ENCODE measurements at regions not wholly inside any gene's neighbourhood (a gene's known extent, or its start where the extent isn't known, plus 50 kb on each side); places are given as distances from the start of the nearest gene placed in this dataset.
A peak's percentile ranks its signal among the peaks of the same experiment; 100 is the strongest.

DNA sequence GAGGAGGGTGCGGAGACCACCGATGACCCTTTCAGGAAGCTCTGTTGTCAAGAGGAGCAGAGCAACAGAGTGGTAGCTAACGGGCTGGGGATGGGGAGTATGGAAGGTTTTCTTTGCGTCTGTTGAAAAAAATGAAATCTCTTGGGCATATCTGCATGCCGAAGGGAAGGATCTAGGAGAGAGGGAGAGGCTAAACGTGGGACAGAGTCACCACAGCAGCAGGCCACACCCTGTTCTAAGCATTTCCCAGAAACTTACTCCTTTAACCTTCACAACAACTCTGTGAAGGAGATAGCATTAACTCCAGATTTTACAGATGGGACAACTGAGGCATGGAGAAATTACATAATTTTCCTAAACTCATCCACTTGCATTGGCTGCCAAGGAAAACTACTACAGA lies 71.8 kb upstream of the EXOC1L start:
- Histone ChIP-seq H3K9me3 (ENCODE audit: low read depth) (no peaks in the 10 kb centered on the region), H3F3A (ENCODE audit: insufficient read depth) (no peaks in the 10 kb centered on the region), H3K79me2 (ENCODE audit: insufficient read depth) (no peaks in the 10 kb centered on the region), H3K9me2 (ENCODE audit: insufficient read depth) (no peaks in the 10 kb centered on the region), H3K27me3 (replicated peaks; ENCODE audit: insufficient read depth) (peaks cover 5% of the 10 kb centered on the region), H3K9ac (no peak overlapping the region), H4K20me1 (ENCODE audit: insufficient read depth) (no peaks in the 10 kb centered on the region), H2AFZ (no peak overlapping the region), H3K27ac (no peak overlapping the region), H3K4me3 (no peak overlapping the region), H3K4me1 (ENCODE audit: insufficient read depth) (no peaks in the 10 kb centered on the region), H3K36me3 (ENCODE audit: low read depth) (no peaks in the 10 kb centered on the region), H3K4me2 (ENCODE audit: unreplicated experiment) (no peak overlapping the region)
- TF ChIP-seq EZH2phosphoT487 (IDR thresholded peaks at IDR 0.05; ENCODE audit: insufficient read depth, low read depth) (no peak), EZH2 (IDR thresholded peaks at IDR 0.05; ENCODE audit: insufficient read depth, poor library complexity, severe bottlenecking) (no peak)
- no peak for DNase-seq
- in situ Hi-C loops (cut with MboI) = no loop called here
- 43 to 53% methylated on average over 6 of the region's 6 CpGs for WGBS, 2 experiments (ENCODE audit: low coverage in 1 of 2, low lambda C conversion rate in 2 of 2, missing lambda C conversion rate in 2 of 2)

DNA sequence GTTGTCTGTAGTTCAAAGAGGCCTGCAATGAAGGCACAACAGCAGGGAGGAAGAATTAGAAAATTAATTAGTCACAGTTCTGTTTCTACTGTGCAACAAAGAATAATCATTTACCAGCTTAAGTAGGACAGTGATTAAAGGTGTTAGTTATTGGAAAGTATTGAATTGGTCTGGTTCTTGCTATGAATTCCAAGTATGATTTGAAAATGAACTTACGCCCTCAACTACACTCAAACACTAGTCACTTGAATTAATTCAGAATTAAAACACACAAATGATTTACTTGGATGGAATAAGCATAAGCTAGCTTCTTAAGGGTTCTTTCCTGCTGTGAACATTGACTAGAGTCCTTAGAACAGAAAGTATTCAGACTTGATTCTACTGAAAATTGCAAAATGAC lies 69.9 kb upstream of the EXOC1L start:
- Histone ChIP-seq H3K79me2 (ENCODE audit: insufficient read depth) (no peaks in the 10 kb centered on the region), H3K27me3 (replicated peaks; ENCODE audit: insufficient read depth) (peaks cover 5% of the 10 kb centered on the region)

GRCh38 chr4:55752810-55753209 lies 66.8 kb upstream of the EXOC1L start:
- H3K4me2 ChIP-seq (ENCODE audit: unreplicated experiment) = no peak overlapping the region
- no peaks in the 10 kb centered on the region for H3K36me3 ChIP-seq (ENCODE audit: low read depth)
- no peak for TF ChIP-seq EZH2 (IDR thresholded peaks at IDR 0.05; ENCODE audit: insufficient read depth, poor library complexity, severe bottlenecking)
- no peak for TF ChIP-seq EZH2phosphoT487 (IDR thresholded peaks at IDR 0.05; ENCODE audit: insufficient read depth, low read depth)
- H3K4me1 ChIP-seq (ENCODE audit: insufficient read depth) = peaks cover 16% of the 10 kb centered on the region
- WGBS, 2 experiments (ENCODE audit: low coverage in 1 of 2, low lambda C conversion rate in 2 of 2, missing lambda C conversion rate in 2 of 2) = 73 to 74% methylated on average over 5 of the region's 5 CpGs
- no peak overlapping the region for H3K27ac ChIP-seq
- H4K20me1 ChIP-seq (ENCODE audit: insufficient read depth) = no peaks in the 10 kb centered on the region
- H3K9me2 ChIP-seq (ENCODE audit: insufficient read depth) = no peaks in the 10 kb centered on the region
- no peak overlapping the region for H3K9ac ChIP-seq
- H3K9me3 ChIP-seq (ENCODE audit: low read depth) = no peaks in the 10 kb centered on the region
- peaks cover 6% of the 10 kb centered on the region for H3F3A ChIP-seq (ENCODE audit: insufficient read depth)
- no peaks in the 10 kb centered on the region for H3K79me2 ChIP-seq (ENCODE audit: insufficient read depth)
- in situ Hi-C loops (cut with MboI) = no loop called here
- no peak overlapping the region for H2AFZ ChIP-seq
- H3K27me3 ChIP-seq (replicated peaks; ENCODE audit: insufficient read depth) = no peaks in the 10 kb centered on the region
- H3K4me3 ChIP-seq = no peak overlapping the region
- DNase-seq = no peak

More for the DNA sequence above, 69.9 kb upstream of the EXOC1L start:
- H2AFZ ChIP-seq = no peak overlapping the region
- no peaks in the 10 kb centered on the region for H3F3A ChIP-seq (ENCODE audit: insufficient read depth)
- DNase-seq = no peak
- no peaks in the 10 kb centered on the region for H4K20me1 ChIP-seq (ENCODE audit: insufficient read depth)
- H3K4me1 ChIP-seq (ENCODE audit: insufficient read depth) = peaks cover 5% of the 10 kb centered on the region
- in situ Hi-C loops (cut with MboI) = no loop called here
- H3K4me2 ChIP-seq (ENCODE audit: unreplicated experiment) = no peak overlapping the region
- H3K9me3 ChIP-seq (ENCODE audit: low read depth) = no peaks in the 10 kb centered on the region
- no peak overlapping the region for H3K4me3 ChIP-seq
- TF ChIP-seq EZH2phosphoT487 (IDR thresholded peaks at IDR 0.05; ENCODE audit: insufficient read depth, low read depth) (no peak), EZH2 (IDR thresholded peaks at IDR 0.05; ENCODE audit: insufficient read depth, poor library complexity, severe bottlenecking) (no peak)
- no peak overlapping the region for H3K9ac ChIP-seq
- no peaks in the 10 kb centered on the region for H3K9me2 ChIP-seq (ENCODE audit: insufficient read depth)
- H3K27ac ChIP-seq = no peak overlapping the region
- WGBS, 2 experiments (ENCODE audit: low coverage in 1 of 2, low lambda C conversion rate in 2 of 2, missing lambda C conversion rate in 2 of 2) = 70 to 83% methylated on average over 1 of the region's 1 CpG
- no peaks in the 10 kb centered on the region for H3K36me3 ChIP-seq (ENCODE audit: low read depth)

GRCh38 chr4:55753856-55754255 lies 65.7 kb upstream of the EXOC1L start:
- WGBS, 2 experiments (ENCODE audit: low coverage in 1 of 2, low lambda C conversion rate in 2 of 2, missing lambda C conversion rate in 2 of 2) = 43 to 50% methylated on average over 1 of the region's 1 CpG
- in situ Hi-C loops (cut with MboI) = no loop called here
- TF ChIP-seq EZH2 (IDR thresholded peaks at IDR 0.05; ENCODE audit: insufficient read depth, poor library complexity, severe bottlenecking) = no peak
- TF ChIP-seq EZH2phosphoT487 (IDR thresholded peaks at IDR 0.05; ENCODE audit: insufficient read depth, low read depth) = no peak
- no peak overlapping the region for H3K4me3 ChIP-seq
- no peak overlapping the region for H2AFZ ChIP-seq
- H4K20me1 ChIP-seq (ENCODE audit: insufficient read depth) = no peaks in the 10 kb centered on the region
- no peaks in the 10 kb centered on the region for H3K36me3 ChIP-seq (ENCODE audit: low read depth)
- no peak overlapping the region for H3K4me2 ChIP-seq (ENCODE audit: unreplicated experiment)
- H3K79me2 ChIP-seq (ENCODE audit: insufficient read depth) = no peaks in the 10 kb centered on the region
- no peak overlapping the region for H3K27ac ChIP-seq
- H3F3A ChIP-seq (ENCODE audit: insufficient read depth) = peaks cover 13% of the 10 kb centered on the region
- DNase-seq = no peak
- H3K9me3 ChIP-seq (ENCODE audit: low read depth) = no peaks in the 10 kb centered on the region
- peaks cover 22% of the 10 kb centered on the region for H3K4me1 ChIP-seq (ENCODE audit: insufficient read depth)
- no peaks in the 10 kb centered on the region for H3K9me2 ChIP-seq (ENCODE audit: insufficient read depth)
- no peak overlapping the region for H3K9ac ChIP-seq
- no peaks in the 10 kb centered on the region for H3K27me3 ChIP-seq (replicated peaks; ENCODE audit: insufficient read depth)

DNA sequence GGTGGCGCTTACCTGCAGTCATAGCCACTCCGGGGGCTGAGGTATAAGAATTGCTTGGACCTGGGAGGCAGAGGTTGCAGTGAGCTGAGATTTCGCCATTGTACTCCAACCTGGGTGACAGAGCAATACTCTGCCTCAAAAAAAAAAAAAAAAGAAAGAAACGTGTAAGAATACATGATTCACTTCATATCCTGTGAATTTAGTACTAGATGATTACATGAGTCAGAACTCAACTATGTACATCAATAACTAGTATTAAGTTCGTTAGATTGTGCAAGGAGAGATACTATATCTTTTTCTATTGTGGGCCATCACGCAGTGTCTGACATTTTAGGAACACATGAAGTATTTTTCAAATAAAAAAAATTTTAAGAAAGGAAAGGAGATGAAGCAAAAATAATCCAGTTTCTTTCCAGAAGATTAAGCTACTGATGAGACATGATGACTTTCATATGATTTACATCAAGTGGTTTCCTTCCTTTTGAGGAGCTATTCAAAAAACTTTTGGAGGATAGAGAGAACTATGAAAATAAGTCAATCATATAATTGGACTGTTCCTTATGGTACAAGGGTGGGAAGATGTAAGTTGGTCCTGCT lies 64.7 kb upstream of the EXOC1L start:
- Histone ChIP-seq H3K27ac (no peak overlapping the region), H2AFZ (no peak overlapping the region), H3K36me3 (ENCODE audit: low read depth) (no peaks in the 10 kb centered on the region), H3K4me2 (ENCODE audit: unreplicated experiment) (peak overlapping the region; percentile 8), H4K20me1 (ENCODE audit: insufficient read depth) (no peaks in the 10 kb centered on the region), H3K79me2 (ENCODE audit: insufficient read depth) (no peaks in the 10 kb centered on the region), H3F3A (ENCODE audit: insufficient read depth) (peaks cover 13% of the 10 kb centered on the region), H3K9ac (no peak overlapping the region), H3K9me2 (ENCODE audit: insufficient read depth) (no peaks in the 10 kb centered on the region), H3K4me1 (ENCODE audit: insufficient read depth) (peaks cover 22% of the 10 kb centered on the region), H3K4me3 (no peak overlapping the region), H3K9me3 (ENCODE audit: low read depth) (no peaks in the 10 kb centered on the region), H3K27me3 (replicated peaks; ENCODE audit: insufficient read depth) (no peaks in the 10 kb centered on the region)
- in situ Hi-C loops (cut with MboI) = no loop called here
- DNase-seq = peak; percentile 77
- 38 to 44% methylated on average over 6 of the region's 6 CpGs for WGBS, 2 experiments (ENCODE audit: low coverage in 1 of 2, low lambda C conversion rate in 2 of 2, missing lambda C conversion rate in 2 of 2)
- TF ChIP-seq EZH2 (IDR thresholded peaks at IDR 0.05; ENCODE audit: insufficient read depth, poor library complexity, severe bottlenecking) (no peak), EZH2phosphoT487 (IDR thresholded peaks at IDR 0.05; ENCODE audit: insufficient read depth, low read depth) (no peak)
